K562 (cell line): ENCODE measurements at regions not wholly inside any gene's neighbourhood (a gene's known extent, or its start where the extent isn't known, plus 50 kb on each side); places are given as distances from the start of the nearest gene placed in this dataset.

ENCODE experiments used
- ATAC-seq: fragments of 200-7000 bp; cut with Tn5 transposase; 3 replicates; pipeline ENCODE4 v1.9.1; 2020; ENCODE audit warnings: moderate library complexity
- BruUV-seq: library from RNA; stranded (reverse); fragments of 400-500 nt; replicated peaks from 2 replicates; lab custom pipeline; 2021; lab: Mats Ljungman, UMichigan
- CTCF ChIA-PET: fragments of 300-600 bp; formaldehyde crosslinking; extraction: SDS; loops from one replicate; lab custom pipeline; 2021; ENCODE audit warnings: low intra/inter-chr PET ratio; lab: Yijun Ruan, JAX
- POLR2A ChIA-PET: fragments of 300-600, 350-650 bp; sonication (Branson Sonifier 250); formaldehyde crosslinking; extraction: SDS; loops from one replicate; lab custom pipeline; 2021; ENCODE audit warnings: antibody characterized with exemption, inconsistent platforms; lab: Yijun Ruan, JAX
- DNase-seq, 4 experiments: peaks; one replicate each; pipeline versions ENCODE4 v3.0.0 to v3.0.0-alpha.2; 2011 to 2018; ENCODE audit warnings: low spot score in 3 of 4, mixed read lengths in 3 of 4; ENCODE audit errors: extremely low read depth in 1 of 4
- FAIRE-seq: peaks from 2 replicates; lab custom pipeline; 2011; peaks lifted over from hg19 to GRCh38; lab: Jason Lieb, UNC
- H2AFZ ChIP-seq: 2 replicates; pipeline ENCODE4 v1.6.0; 2011; ENCODE audit warnings: low read depth, low read length, control low read depth, inconsistent platforms
- H3K27ac ChIP-seq: fragments of 200-600 bp; 3 replicates; pipeline ENCODE4 v1.8.0; 2011; ENCODE audit warnings: low read depth, mild to moderate bottlenecking, control low read depth, inconsistent platforms, low read length, moderate library complexity, mixed read lengths; ENCODE audit errors: extremely low read depth
- H3K27me3 ChIP-seq, 2 experiments: fragments of 300-600 bp in 1 of 2; 2 replicates in 1 of 2; 3 replicates in 1 of 2; pipeline versions ENCODE4 v1.6.0 to v1.8.0; 2011; ENCODE audit warnings: inconsistent platforms in 2 of 2, low read length in 2 of 2, mild to moderate bottlenecking in 1 of 2, mixed read lengths in 1 of 2, moderate library complexity in 1 of 2; ENCODE audit not compliant: control insufficient read depth in 2 of 2, insufficient read depth in 2 of 2
- H3K36me3 ChIP-seq: fragments of 300-600 bp; 3 replicates; pipeline ENCODE4 v1.8.0; 2011; ENCODE audit warnings: mild to moderate bottlenecking, low read length, inconsistent platforms; ENCODE audit not compliant: control insufficient read depth, insufficient read depth
- H3K4me1 ChIP-seq, 2 experiments: fragments of 200-600 bp in 1 of 2; replicated peaks in 1 of 2; 2 replicates in 1 of 2; 3 replicates in 1 of 2; pipeline versions ENCODE4 v1.5.1 to v1.8.0; 2011; ENCODE audit warnings: inconsistent platforms in 2 of 2, low read length in 2 of 2, mild to moderate bottlenecking in 1 of 2, mixed read lengths in 1 of 2, moderate library complexity in 1 of 2; ENCODE audit not compliant: control insufficient read depth in 2 of 2, insufficient read depth in 2 of 2
- H3K4me2 ChIP-seq: 2 replicates; pipeline ENCODE4 v1.6.1; 2011; ENCODE audit warnings: low read length, control low read depth, inconsistent platforms, mixed read lengths; ENCODE audit not compliant: insufficient read depth
- H3K4me3 ChIP-seq: fragments of 200-600 bp; sonication (generic), shearing (Covaris generic); 2 replicates; pipeline ENCODE4 v1.5.1; 2016; ENCODE audit warnings: control low read depth, inconsistent platforms
- H3K79me2 ChIP-seq: fragments of 200-600 bp; 3 replicates; pipeline ENCODE4 v1.8.0; 2011; ENCODE audit warnings: low read length, inconsistent platforms; ENCODE audit not compliant: control insufficient read depth, insufficient read depth
- H3K9ac ChIP-seq, 2 experiments: 2 replicates each; pipeline versions ENCODE4 v1.6.0 to v1.6.1; 2011; ENCODE audit warnings: low read depth in 2 of 2, low read length in 2 of 2, control low read depth in 1 of 2, inconsistent platforms in 1 of 2, mild to moderate bottlenecking in 1 of 2, mixed read lengths in 1 of 2; ENCODE audit not compliant: insufficient read depth in 1 of 2
- H3K9me1 ChIP-seq: one replicate; pipeline ENCODE4 v1.6.0; 2011; ENCODE audit warnings: inconsistent platforms, mild to moderate bottlenecking, low read length, moderate library complexity; ENCODE audit not compliant: control insufficient read depth, insufficient read depth
- H3K9me3 ChIP-seq: replicated peaks from 2 replicates; pipeline ENCODE4 v1.5.1; 2011; ENCODE audit warnings: low read depth, low read length, inconsistent platforms; ENCODE audit not compliant: control insufficient read depth, insufficient read depth
- H4K20me1 ChIP-seq: replicated peaks from 2 replicates; pipeline ENCODE4 v1.6.1; 2011; ENCODE audit warnings: low read length, inconsistent platforms, mixed read lengths; ENCODE audit not compliant: control insufficient read depth, insufficient read depth
- ETV1 ChIP-seq: fragments of 450-650 bp; conservative IDR thresholded peaks from 2 replicates; pipeline ENCODE4 v1.6.1; 2016; ENCODE audit warnings: missing genetic modification characterization, control low read depth, low read depth, missing compliant biosample characterization
- HNRNPK ChIP-seq: fragments of 200-400 bp; formaldehyde crosslinking; IDR thresholded peaks from one replicate; pipeline ENCODE4 v1.6.1; 2018; ENCODE audit warnings: mild to moderate bottlenecking, low read depth, low read length; ENCODE audit not compliant: poor library complexity, severe bottlenecking
- ILF3 ChIP-seq: fragments of 450-650 bp; IDR thresholded peaks from 2 replicates; pipeline ENCODE4 v1.6.1; 2018; ENCODE audit warnings: antibody characterized with exemption, mild to moderate bottlenecking, moderate library complexity, borderline replicate concordance
- L3MBTL2 ChIP-seq: fragments of 450-650 bp; IDR thresholded peaks from 2 replicates; pipeline ENCODE4 v1.6.1; 2016; ENCODE audit warnings: mild to moderate bottlenecking, moderate library complexity
- MTA3 ChIP-seq: fragments of 450-650 bp; formaldehyde crosslinking; IDR thresholded peaks from 2 replicates; pipeline ENCODE4 v1.6.1; 2017; ENCODE audit warnings: mild to moderate bottlenecking, borderline replicate concordance
- NFRKB ChIP-seq: fragments of 450-650 bp; IDR thresholded peaks from 2 replicates; pipeline ENCODE4 v1.6.1; 2016; ENCODE audit warnings: low read depth
- PCBP2 ChIP-seq: fragments of 200-400 bp; formaldehyde crosslinking; IDR thresholded peaks from 2 replicates; pipeline ENCODE4 v1.6.1; 2018; ENCODE audit warnings: low read length, low read depth, mild to moderate bottlenecking, moderate library complexity; ENCODE audit not compliant: poor library complexity, severe bottlenecking
- PTBP1 ChIP-seq: fragments of 200-400 bp; formaldehyde crosslinking; IDR thresholded peaks from 2 replicates; pipeline ENCODE4 v1.6.1; 2017; ENCODE audit warnings: low read depth, low read length
- SIX5 ChIP-seq, 2 experiments: IDR thresholded peaks; 2 replicates each; pipeline ENCODE4 v1.6.1; 2011; ENCODE audit warnings: low read length in 2 of 2, borderline replicate concordance in 1 of 2, low read depth in 1 of 2, mild to moderate bottlenecking in 1 of 2, moderate library complexity in 1 of 2; ENCODE audit not compliant: insufficient read depth in 1 of 2
- SMARCE1 ChIP-seq: fragments of 450-650 bp; IDR thresholded peaks from 2 replicates; pipeline ENCODE4 v1.7.1; 2016; ENCODE audit warnings: mild to moderate bottlenecking
- SP1 ChIP-seq: sonication (generic); formaldehyde crosslinking; IDR thresholded peaks from 2 replicates; pipeline ENCODE4 v1.8.1; 2022; ENCODE audit warnings: mild to moderate bottlenecking, missing genetic modification reagents
- ZC3H8 ChIP-seq: fragments of 450-650 bp; IDR thresholded peaks from 2 replicates; pipeline ENCODE4 v1.6.1; 2017
- ZFP30 ChIP-seq: fragments of 250-450 bp; sonication (Bioruptor Pico); IDR thresholded peaks from 2 replicates; pipeline ENCODE4 v1.8.0; 2022; ENCODE audit warnings: moderate library complexity, mild to moderate bottlenecking, inconsistent platforms, borderline replicate concordance
- ZSCAN32 ChIP-seq: fragments of 450-650 bp; formaldehyde crosslinking; IDR thresholded peaks from 2 replicates; pipeline ENCODE4 v1.4.0; 2020; ENCODE audit warnings: mild to moderate bottlenecking, moderate library complexity
- WGBS: fragments of 100-300 bp; shearing (Covaris generic); methylation state at CpG from one replicate; pipeline ENCODE4 v1.1.6; 2016; ENCODE audit warnings: low coverage, mixed read lengths; ENCODE audit not compliant: insufficient coverage; ENCODE audit errors: missing lambda C conversion rate; 5-methylcytosine and 5-hydroxymethylcytosine counted together
- in situ Hi-C: fragments of 300-500 bp; cut with MboI; formaldehyde crosslinking; loops from 4 replicates; pipeline ENCODE4 v1.15.0; 2018; ENCODE audit warnings: inconsistent platforms, mixed read lengths
- intact Hi-C: fragments of 100-400 bp; cut with micrococcal nuclease; formaldehyde crosslinking; loops from 2 replicates; pipeline ENCODE4 v1.14.2; 2022
- TF ChIP-seq, protein P1 (sequence below): fragments of 250-450 bp; sonication (Bioruptor Pico); IDR thresholded peaks from 2 replicates; pipeline ENCODE4 v1.4.0; 2020

DNA sequence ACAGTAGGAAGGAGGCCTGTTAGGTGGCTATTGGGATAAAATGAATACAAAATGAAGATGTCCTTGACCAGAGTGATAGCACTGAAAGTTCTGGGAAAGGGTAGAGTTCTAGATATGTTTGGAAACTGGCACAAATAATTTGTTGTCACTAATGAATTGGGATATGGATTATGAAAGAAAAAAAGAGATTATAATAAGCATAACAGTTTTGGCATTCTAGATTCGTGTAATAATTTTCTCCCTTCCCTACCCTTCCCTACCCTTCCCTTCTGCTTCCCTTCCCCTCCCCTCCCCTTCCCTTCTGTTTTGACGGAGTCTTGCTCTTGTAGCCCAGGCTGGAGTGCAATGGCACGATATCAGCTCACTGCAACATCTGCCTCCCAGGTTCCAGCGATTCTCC, 271.0 kb upstream of the PRR20A start:
- H3K36me3 ChIP-seq: no peaks in the 10 kb centered on the region
- ChIA-PET CTCF (no interaction called here), POLR2A (no interaction called here)
- H3K9me3 ChIP-seq: no peaks in the 10 kb centered on the region
- no peak overlapping the region for H3K9ac ChIP-seq
- intact Hi-C loops (no loop called here), in situ Hi-C loops (no loop called here)
- DNase-seq: no peak
- ATAC-seq: no peak
- no peak overlapping the region for H2AFZ ChIP-seq
- H3K4me1 ChIP-seq: no peaks in the 10 kb centered on the region
- no peak for FAIRE-seq
- WGBS: no CpG with 5 or more reads among the region's 4 CpGs
- no peak overlapping the region for H3K4me2 ChIP-seq
- H4K20me1 ChIP-seq: no peaks in the 10 kb centered on the region
- no peaks in the 10 kb centered on the region for H3K79me2 ChIP-seq
- no peaks in the 10 kb centered on the region for H3K9me1 ChIP-seq
- TF ChIP-seq HNRNPK (peak; percentile 46), MTA3 (no peak), ZFP30 (CRISPR knock-in tag) (no peak), ZC3H8 (no peak), PCBP2 (peak; percentile 29)
- BruUV-seq: no TSS peak
- no peak overlapping the region for H3K4me3 ChIP-seq
- no peak overlapping the region for H3K27ac ChIP-seq
- H3K27me3 ChIP-seq: no peaks in the 10 kb centered on the region

DNA sequence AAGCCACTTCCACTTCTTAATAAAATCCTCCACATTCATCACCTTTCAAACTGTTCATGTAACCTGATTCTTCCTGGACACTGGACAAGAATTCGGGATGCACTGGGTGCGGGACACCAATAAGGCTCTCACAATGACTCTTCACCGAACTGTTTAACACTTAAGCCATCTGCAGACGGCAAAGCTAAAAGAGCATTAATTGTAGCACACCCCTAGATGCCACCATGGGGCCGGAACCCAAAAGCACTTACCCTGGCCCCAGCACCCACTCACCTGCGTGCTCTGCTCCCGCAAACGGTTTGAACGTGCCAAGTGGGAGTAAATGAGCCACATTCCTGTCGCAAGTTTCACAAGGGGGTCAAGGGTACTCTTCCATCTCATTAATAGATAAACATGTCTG, 254.3 kb upstream of the PRR20A start:
- Histone ChIP-seq H4K20me1 (no peaks in the 10 kb centered on the region), H3K4me2 (no peak overlapping the region), H3K9ac (no peak overlapping the region), H3K36me3 (no peaks in the 10 kb centered on the region), H3K79me2 (no peaks in the 10 kb centered on the region), H3K4me3 (no peak overlapping the region), H3K9me1 (no peaks in the 10 kb centered on the region), H2AFZ (no peak overlapping the region), H3K27me3 (no peaks in the 10 kb centered on the region), H3K9me3 (no peaks in the 10 kb centered on the region), H3K27ac (no peak overlapping the region), H3K4me1 (no peaks in the 10 kb centered on the region)
- in situ Hi-C loops (no loop called here), intact Hi-C loops (no loop called here)
- FAIRE-seq (no peak), DNase-seq (no peak), ATAC-seq (no peak)
- BruUV-seq: no TSS peak
- 0% methylated on average over 7 of the region's 10 CpGs for WGBS
- CTCF ChIA-PET: no interaction called here
- POLR2A ChIA-PET: no interaction called here
- no peak for TF ChIP-seq SP1 (CRISPR knock-in tag)
- TF ChIP-seq ZSCAN32 (CRISPR knock-in tag): no peak
- TF ChIP-seq PTBP1: no peak
- no peak for TF ChIP-seq L3MBTL2
- no peak for TF ChIP-seq ETV1
- no peak for TF ChIP-seq SIX5 (IDR thresholded peaks at IDR 0.05; ENCODE audit: borderline replicate concordance in 1 of 2, insufficient read depth in 1 of 2, low read depth in 1 of 2, low read length in 2 of 2)
- TF ChIP-seq, protein P1, sequence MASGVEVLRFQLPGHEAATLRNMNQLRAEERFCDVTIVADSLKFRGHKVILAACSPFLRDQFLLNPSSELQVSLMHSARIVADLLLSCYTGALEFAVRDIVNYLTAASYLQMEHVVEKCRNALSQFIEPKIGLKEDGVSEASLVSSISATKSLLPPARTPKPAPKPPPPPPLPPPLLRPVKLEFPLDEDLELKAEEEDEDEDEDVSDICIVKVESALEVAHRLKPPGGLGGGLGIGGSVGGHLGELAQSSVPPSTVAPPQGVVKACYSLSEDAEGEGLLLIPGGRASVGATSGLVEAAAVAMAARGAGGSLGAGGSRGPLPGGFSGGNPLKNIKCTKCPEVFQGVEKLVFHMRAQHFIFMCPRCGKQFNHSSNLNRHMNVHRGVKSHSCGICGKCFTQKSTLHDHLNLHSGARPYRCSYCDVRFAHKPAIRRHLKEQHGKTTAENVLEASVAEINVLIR: no peak
- no peak for TF ChIP-seq ILF3
- no peak for TF ChIP-seq NFRKB
- TF ChIP-seq SMARCE1: no peak
